ENCODE measurements at regions not wholly inside any gene's neighbourhood (a gene's known extent, or its start where the extent isn't known, plus 50 kb on each side); places are given as distances from the start of the nearest gene placed in this dataset.

- no peak for TF ChIP-seq CTCF (IDR thresholded peaks at IDR 0.05)
- TF ChIP-seq POLR2A (IDR thresholded peaks at IDR 0.05): no peak
Observed at GRCh38 chr16:86997058-86997457, 320.1 kb downstream of the C16orf95 start.
